ENCODE measurements at regions not wholly inside any gene's neighbourhood (a gene's known extent, or its start where the extent isn't known, plus 50 kb on each side); places are given as distances from the start of the nearest gene placed in this dataset.

GRCh38 chr3:31390466-31390865 is 142.3 kb upstream of the STT3B start:
- TF ChIP-seq CTCF (optimal IDR thresholded peaks at IDR 0.05 in 1 of 3, IDR thresholded peaks at IDR 0.05 in 1 of 3, conservative IDR thresholded peaks at IDR 0.05 in 1 of 3; ENCODE audit: extremely low read depth in 1 of 3, insufficient read depth in 2 of 3, low read length in 3 of 3) (no peak), EZH2 (IDR thresholded peaks at IDR 0.05; ENCODE audit: low read length) (no peak)

Measured in keratinocyte (primary cell).